ENCODE measurements at regions not wholly inside any gene's neighbourhood (a gene's known extent, or its start where the extent isn't known, plus 50 kb on each side); places are given as distances from the start of the nearest gene placed in this dataset.
"Not testable (repeated sequence)": the region's sequence is repeated elsewhere in the genome, so short reads cannot be mapped to it uniquely, and the experiment has no call there.

DNA sequence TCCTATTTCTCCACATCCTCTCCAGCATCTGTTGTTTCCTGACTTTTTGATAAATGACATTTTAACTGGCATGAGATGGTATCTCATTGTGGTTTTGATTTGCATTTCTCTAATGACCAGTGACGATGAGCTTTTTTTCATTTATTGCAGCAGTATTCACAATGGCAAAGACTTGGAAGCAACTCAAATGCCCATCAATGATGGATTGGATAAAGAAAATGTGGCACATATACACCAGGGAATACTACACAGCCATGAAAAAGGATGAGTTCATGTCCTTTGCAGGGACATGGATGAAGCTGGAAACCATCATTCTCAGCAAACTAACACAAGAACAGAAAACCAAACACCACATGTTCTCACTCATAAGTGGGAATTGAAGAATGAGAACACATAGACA is 329.0 kb upstream of the DAB2 start:
- DNase-seq (ENCODE audit: low read depth) = not testable (repeated sequence)

DNA sequence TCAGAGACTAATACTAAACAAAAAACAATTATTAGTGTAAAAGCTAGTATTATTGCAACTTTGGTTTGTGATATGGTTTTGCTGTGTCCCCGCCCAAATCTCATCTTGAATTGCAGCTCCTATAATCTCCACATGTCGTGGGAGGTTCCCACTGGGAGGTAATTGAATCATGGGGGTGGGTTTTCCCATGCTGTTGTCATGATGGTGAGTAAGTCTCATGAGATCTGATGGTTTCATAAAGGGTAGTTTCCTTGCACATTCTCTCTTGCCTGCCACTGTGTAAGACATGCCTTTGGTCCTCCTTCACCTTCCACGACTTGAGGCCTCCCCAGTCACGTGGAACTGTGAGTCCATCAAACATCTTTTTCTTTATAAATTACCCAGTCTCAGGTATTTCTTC is 325.9 kb upstream of the DAB2 start:
- no peak for DNase-seq (ENCODE audit: low read depth)

DNA sequence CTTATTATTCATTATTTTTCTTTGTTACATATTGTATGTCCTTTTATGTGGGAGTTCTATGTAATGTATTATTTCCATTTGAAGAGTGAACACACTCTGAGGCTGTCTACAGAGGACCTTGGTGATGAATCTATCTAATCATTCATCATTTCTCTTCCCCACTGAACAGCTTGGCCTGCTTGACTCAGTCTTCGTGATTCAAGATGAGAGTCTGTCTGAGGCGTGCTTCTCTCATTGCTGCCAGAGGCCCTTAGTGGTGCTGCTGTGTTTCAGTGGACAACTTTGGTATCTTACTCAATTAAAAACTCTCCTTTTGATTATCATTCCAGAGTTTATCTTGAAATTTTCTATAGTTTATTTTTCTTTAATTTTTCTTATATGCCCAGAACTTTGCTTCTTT is 318.1 kb upstream of the DAB2 start:
- no peak for DNase-seq (ENCODE audit: low read depth)

DNA sequence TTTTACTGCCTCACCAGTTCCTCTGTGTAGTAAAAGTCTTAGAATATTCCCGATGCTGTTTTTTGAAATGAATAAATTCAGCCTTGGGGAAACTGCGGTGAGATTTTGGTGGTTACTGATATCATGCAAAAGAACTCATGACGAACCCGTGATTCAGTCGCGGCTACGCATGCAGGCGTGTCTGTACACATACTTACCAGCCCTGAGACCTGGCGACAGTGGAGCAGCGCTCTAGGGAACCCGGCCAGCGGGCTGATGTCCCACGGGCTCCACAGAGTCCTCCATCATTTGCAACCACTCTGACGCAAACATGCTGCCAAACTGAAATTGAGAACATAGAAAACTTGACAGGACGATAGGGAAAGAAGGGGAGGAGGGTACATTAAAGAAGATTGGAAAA is 315.6 kb upstream of the DAB2 start:
- DNase-seq (ENCODE audit: low read depth) = no peak

DNA sequence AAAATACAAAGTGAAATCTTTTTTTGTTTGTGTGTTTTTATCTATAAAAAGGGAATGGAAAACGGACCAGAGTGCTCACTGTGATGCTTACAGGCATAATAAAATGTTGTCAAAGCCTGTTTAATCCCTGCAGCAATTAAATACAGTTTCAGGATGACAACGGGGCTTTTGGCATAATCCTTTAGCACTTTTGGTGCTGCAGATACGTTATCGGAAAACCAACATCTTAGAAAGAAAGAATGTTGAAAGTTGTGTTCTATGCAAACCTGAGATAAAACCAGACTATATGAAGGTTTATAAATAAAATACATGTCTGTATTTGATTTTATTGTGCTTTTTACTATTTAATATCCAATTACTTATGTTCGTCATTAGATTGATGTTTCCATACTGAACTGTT is 307.4 kb upstream of the DAB2 start:
- DNase-seq (ENCODE audit: low read depth) = no peak

DNA sequence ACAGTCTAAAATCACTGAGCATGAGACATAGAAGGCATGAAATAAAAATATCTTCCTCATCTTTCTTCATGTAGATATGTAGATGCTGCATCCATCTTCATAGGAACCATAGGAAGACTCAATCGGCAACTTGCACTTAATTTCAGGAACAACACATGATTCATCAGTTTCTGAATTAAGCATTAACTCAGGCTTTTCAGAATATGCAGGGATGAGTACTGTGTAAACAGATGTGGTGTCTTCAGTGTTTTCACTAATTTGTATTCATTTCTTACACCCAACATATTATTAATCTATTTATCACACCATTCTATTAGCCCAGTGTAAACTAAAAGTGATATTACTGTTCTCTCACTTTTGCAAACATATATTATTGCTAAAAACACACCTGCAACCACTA is 305.9 kb upstream of the DAB2 start:
- no peak for DNase-seq (ENCODE audit: low read depth)

DNA sequence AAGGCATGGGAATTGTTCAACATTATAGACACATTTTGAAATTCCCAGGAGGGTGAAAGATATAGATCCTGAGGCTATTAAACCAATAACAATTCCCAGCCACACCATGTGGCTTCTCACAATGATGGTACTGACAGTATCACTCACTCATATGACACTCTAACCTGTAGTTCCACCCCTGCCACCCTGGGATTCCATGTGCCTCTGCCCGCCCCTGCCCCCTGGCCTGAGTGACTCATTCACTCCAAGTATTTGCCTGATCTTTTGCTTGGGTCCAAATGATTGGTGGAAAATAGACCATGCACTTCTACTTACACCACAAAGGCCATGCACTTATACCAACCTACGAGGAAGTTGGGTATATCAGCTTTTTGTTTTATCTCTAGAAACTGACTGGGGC is 305.2 kb upstream of the DAB2 start:
- DNase-seq (ENCODE audit: low read depth) = no peak

DNA sequence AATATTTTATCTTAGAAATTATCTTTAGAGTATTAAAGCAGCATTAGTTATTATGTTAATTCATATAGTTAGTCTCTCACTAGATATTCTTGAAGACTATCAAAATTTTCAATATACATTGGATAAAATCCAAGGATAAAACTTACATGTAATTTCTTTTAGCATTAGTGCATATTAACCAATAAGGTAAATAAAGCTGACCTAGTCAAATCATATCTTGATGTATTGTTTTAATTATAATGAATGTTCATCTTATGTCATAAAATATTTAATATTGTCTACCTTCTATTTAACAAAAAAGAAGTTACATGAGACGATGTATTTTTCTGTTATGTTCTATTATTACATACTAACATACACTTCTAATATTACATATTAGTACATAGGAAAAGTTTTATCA is 301.7 kb upstream of the DAB2 start:
- DNase-seq (ENCODE audit: low read depth) = no peak

DNA sequence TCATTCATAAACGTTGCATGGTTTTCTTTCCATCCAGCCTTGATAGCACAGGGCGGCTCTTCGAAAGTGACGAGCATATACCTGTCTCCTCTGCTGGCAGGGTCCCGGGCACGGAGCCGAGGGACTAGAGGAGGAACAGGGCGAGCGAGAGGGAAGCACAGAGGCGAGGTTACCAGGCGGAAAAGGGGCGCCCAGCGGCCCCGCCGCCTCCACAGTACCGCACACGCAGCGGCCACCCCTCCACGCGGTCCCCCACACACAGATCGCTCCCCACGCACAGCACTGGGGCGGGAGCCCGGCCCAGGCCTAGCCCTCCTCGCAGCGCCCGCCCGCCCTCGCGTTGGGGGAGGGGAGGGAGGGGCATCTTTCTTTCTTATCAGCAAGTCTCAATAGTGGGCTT is 296.6 kb upstream of the DAB2 start:
- no peak for DNase-seq (ENCODE audit: low read depth)

DNA sequence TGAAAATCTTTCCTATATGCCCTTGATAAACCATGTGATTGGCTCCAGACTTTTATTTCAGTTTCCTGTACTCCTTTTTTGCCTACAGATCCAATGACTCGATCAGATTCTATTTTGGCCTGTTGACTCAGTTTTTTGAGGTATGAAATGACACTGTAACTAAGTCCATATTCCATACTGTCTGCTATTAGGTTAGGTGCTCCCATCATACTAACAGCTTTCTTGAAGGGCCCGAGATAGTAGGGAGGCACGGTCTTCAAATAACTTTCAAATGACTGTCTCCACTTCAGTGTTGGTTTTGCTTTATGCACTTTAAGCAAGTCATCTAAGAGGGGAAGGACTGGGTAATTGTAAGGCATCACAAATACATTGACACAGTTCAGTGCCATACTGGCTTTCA is 295.4 kb upstream of the DAB2 start:
- no peak for DNase-seq (ENCODE audit: low read depth)

DNA sequence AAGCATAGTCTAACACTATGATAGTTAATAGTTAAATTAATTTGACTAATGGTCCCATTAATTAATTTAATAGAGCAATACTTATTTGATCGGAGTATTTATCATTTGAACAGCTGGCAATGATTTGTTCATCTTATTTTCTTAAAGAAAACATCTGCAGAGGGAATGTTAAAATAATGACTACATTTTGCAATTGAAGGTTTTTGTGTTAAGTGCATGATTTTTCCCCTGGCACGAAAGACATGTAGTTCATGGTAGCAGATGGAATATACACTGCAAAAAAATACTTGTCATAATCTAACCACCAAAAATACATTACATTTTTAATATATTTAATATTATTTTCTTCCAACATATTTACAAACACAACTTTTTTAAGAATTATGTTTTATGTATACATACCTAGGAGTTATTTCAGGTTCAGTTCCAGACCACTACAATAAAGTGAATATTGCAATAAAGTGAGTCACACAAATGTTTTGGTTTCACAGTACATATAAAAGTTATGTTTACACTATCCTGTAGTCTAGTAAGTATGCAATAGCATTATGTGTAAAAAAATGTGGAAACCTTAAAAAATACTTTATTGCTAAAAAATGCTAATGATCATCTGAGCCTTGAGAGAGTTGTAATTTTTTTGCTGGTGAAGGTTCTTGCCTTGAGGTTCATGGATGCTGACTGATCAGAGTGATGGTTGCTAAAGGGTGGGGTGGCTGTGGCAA is 292.6 kb upstream of the DAB2 start:
- no peak for DNase-seq (ENCODE audit: low read depth)

DNA sequence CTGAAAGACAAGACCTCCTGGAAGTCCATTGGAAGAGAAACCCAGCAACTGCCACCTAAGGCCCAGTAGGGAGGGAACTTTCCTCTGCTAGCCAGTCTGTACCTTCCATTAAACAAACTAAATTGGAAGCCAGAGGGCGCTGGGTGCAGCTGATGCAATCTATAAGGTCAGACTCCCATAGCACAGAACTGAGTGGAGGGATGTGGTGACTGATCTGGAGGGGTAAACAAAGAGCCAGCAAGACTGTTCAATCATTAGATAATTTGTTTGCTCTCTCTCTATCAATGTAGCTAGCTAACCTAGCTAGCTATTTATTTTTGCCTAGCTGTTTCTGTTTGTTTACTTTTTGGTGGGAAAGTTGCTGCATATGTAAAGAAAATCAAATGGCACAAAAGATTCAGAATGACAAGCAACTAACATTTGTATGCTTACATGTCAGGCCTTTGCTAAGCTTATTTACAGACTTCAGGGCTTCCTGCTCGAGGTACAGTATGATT is 291.8 kb upstream of the DAB2 start:
- DNase-seq (ENCODE audit: low read depth) = peak; percentile 7

DNA sequence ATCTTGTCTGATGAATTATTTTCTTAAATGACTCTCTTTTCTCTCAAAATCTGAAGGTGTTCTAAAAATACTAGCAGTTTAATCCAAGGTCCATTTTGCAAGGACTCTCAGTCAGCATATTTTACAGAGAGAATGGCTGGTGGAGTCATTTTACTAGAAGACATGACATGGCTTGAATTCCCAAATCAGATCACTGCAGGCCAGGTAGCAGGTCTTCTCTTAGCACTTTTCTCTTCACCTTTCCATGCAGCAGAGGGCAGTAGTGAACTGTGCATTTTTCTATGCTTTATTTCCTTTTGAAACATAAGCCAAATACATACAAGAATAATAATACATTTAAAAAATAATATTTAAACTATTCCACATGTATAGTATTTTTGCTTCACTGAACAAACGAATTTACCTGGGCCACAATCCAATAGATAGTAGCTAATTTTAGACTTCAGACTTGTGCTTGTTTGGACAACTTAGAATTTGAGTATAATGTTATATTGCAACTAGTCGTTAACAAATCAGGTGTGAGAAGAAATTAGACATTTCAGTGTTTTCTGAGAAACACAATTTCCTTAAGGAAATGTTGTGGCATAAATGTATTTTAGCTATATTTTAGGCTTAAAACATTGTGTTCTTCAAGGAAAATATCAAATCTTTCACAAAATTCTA is 289.4 kb upstream of the DAB2 start:
- DNase-seq (ENCODE audit: low read depth) = no peak

DNA sequence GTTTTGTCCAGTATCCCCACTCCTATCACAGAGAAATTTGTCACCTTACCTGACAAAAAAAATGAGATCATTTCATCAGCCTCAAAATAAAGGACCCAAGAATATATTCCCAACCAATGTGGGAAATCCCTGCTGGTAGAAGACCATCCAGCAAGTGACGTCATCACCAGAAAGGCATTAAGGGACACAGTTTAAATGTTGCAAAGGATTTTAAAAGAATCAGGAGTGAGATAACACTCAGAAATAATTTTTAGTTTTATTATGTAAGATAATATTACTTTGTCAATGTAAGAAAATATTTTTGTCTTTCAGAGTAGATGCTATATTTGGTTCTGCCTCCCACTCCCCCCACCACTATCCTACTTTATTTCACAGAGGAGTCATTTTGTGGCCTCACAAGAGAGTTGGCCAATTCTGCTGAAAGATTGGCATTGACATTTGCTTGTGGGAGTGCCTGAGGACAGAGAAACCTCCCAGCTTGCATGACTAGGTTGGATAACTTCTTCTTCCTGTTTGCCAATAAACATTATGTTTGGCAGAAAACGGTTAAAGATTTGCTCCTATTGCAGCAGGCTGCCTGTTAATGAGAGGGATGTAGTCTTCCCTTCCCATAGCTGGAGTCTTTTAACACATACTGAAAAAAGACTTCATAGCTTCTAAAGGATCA is 288.6 kb upstream of the DAB2 start:
- DNase-seq (ENCODE audit: low read depth) = no peak

DNA sequence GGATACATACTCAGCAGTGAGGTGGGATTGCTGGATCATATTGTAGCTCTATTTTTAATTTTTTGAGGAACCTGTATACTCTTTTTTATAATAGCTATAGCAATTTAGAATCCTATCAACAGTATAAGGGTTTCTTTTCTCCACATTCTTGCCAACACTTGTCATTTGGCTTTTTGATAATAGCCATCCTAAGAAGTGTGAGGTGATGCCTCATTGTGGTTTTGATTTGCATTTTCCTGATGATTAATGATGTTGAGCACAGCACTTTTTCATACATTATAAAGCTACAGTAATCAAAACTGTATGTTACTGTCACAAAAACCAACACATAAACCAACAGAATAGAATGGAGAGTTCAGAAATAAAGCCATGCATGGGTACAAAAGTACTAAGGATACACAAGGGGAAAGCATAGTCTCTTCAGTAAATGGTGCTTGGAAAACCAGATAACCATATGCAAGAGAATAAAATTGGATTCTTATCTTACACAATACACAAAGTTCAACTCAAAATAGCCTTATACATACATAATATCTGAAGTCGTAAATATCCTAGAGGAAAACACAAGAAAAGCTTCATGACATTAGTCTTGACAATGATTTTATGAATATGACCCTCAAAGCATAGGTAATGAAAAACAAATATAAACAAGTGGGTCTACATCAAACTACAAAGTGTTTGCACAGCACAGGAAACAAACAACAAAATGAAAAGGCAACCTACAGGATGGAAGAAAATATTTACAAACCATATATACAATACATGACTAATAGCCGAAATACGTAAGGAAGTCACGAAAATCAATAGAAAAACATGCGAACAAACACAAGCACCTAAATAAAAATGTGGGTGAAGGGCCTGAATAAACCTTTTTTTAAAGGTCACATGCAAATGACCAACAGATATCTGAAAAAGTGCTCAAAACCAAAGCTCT is 287.8 kb upstream of the DAB2 start:
- DNase-seq (ENCODE audit: low read depth) = no peak

DNA sequence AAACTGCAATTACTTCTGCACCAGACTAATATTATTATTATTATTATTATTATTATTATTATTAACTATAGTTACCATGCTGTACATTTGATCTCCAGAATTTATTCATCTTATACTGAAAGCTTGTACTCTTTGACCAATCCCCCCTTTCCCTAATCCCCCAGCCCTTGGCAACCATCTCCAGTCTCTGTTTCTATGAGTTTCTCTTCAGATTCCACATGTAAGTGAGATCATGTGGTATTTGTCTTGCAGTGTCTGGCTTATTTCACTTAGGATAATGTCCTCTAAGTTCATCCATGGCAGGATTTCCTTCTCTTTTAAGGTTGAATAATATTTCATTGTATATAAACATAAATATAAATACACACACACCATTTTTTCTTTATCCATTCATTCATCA is 287.0 kb upstream of the DAB2 start:
- no peak for DNase-seq (ENCODE audit: low read depth)

DNA sequence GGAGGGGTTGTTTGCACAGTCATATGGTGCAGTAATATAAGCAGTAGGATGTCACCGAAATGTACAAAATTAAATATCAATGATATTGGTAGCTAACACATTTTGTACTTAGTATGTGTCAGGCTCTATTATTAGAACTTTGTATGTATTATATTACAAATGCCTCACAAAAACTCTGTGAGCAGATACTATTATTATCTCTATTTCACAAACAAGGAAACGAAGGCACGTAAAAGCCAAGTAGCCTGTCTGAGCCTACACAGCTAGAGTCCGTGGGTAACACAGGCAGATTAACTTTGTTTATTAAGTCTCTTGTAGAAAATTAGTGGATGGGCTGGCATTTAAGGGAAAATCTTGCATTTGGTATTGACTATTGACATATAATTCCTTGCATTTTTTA is 284.3 kb upstream of the DAB2 start:
- no peak for DNase-seq (ENCODE audit: low read depth)

DNA sequence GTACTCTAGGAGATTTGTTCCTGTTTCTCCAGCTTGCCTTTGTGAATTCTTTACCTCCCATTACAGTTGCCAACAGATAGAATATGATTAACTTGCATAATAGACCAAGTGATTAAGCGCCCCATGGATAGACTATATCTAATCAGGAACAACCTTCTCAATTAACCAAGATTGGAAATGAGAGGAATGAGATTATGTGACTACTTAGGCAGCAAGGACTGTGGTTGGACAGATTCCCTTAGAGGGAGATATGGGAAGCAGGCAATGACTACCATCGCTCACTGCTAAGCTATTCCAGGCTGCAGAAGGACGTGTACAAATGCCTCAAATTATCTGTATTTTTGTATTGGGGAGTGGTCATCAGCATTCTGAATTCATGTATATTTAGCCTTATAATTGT is 278.1 kb upstream of the DAB2 start:
- DNase-seq (ENCODE audit: low read depth) = no peak

DNA sequence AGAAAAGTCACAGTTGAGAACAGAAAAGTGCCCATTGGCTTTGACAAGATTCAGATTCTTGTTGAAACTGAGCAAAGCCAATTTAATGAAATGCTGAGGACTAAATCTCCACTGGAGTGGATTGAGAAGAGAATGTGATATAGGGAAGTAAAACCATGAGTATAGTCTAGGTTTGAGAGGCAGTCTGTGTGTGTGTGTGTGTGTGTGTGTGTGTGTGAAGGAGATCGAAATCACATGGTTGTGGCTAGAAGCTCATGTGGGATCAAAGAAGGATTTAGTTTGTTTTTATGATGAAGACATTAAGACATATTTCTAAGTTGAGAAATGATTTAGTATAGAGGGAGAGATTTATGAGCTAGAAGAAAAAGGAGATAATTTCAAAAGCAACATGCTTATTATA is 275.7 kb upstream of the DAB2 start:
- DNase-seq (ENCODE audit: low read depth) = no peak

DNA sequence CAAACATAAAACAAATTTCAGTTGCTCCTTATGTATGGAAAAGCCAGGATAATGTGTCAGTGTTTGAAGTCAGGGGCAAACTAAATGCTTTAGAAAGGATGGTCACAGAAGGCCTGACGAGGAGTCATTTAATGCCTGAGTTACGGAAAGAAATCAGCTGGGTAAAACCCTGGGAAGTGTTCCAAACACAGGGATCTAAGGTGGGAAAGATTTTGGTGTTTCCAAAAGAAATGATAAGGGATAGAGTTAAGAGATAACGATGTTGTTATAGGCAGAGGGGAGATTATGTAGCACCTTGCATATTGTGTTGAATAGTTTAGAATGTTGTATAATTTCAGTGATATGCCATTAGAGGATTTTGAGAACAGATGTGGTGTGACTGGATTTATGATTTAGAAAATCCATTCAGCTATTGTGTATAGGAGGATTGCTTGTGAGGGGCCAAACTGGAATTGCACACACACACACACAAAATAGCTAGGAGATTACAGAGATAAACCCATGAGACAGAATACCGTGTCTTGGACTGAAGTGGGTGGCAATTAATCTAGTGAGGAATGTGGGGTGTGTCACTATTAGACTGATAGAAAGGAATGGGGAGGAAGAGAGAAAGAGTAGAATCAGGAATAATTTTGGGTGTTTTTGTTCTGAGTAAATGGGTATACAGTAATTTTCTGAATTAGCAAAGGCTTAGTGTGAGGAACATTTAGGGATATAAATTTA is 274.2 kb upstream of the DAB2 start:
- DNase-seq (ENCODE audit: low read depth) = no peak

DNA sequence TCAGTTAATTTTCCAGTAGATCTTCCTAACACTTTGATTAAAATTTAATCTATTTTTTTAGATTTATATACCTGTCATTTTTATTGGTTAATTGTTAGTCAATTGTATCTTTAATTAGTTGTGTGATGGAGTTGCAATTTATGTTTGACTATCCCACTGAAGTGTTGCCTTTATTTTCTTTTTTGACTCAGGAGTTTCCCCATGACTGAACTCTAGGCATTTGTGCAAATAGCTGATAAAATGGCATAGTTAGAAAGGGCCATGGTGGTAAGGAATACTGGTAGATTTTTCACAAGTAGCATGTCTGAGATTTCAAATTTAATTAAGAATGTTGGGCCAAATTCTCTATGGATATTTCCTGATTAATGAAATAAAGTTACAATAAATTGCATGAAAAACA is 273.1 kb upstream of the DAB2 start:
- no peak for DNase-seq (ENCODE audit: low read depth)

Data from CMK (cell line).